ENCODE measurements at regions not wholly inside any gene's neighbourhood (a gene's known extent, or its start where the extent isn't known, plus 50 kb on each side); places are given as distances from the start of the nearest gene placed in this dataset.

DNA sequence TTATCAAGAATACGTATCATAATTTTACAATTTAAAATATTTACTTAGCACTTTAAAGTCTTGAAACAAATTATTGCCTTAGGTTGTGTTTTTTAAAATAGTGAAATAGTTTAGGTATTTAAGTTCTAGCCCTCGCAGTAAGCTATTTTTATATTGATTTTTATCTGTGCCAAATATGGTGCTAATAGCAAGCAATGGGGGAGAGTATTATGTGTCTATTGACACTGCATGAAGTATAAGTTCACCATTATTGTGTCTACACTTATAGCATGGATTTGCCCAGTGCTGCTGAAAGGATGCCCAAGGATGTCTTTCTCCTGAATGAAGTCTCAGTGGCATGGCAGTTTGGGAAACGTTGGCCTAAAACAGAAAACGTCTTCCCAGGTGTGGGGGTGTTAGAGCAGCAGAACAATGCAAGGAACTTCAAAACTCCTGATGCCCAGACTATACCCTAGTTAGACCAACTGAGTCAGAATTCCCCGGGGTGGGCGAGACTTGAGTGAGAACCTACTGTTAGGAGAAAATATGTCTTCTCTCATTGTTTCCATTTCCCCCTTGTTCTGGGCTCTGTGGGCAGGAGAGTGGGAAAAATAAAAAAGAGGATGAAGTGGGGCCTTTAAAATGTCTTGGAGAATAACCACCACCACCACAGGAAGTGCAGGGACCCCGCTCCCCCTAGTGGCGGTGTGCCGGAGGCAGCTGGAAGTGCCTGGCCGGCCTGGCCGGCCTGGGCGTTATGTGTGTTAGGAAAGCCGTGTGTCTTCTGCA, 104.2 kb upstream of the SLC7A14 start:
- TF ChIP-seq, protein P1, sequence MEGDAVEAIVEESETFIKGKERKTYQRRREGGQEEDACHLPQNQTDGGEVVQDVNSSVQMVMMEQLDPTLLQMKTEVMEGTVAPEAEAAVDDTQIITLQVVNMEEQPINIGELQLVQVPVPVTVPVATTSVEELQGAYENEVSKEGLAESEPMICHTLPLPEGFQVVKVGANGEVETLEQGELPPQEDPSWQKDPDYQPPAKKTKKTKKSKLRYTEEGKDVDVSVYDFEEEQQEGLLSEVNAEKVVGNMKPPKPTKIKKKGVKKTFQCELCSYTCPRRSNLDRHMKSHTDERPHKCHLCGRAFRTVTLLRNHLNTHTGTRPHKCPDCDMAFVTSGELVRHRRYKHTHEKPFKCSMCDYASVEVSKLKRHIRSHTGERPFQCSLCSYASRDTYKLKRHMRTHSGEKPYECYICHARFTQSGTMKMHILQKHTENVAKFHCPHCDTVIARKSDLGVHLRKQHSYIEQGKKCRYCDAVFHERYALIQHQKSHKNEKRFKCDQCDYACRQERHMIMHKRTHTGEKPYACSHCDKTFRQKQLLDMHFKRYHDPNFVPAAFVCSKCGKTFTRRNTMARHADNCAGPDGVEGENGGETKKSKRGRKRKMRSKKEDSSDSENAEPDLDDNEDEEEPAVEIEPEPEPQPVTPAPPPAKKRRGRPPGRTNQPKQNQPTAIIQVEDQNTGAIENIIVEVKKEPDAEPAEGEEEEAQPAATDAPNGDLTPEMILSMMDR (IDR thresholded peaks at IDR 0.05), result peak; percentile 88
- TF ChIP-seq TCF7L2 (IDR thresholded peaks at IDR 0.05; ENCODE audit: low read depth, low read length) (no peak), POLR2AphosphoS5 (IDR thresholded peaks at IDR 0.05; ENCODE audit: low read depth, low read length) (no peak)

Measured in Panc1 (cell line).